ENCODE measurements at regions not wholly inside any gene's neighbourhood (a gene's known extent, or its start where the extent isn't known, plus 50 kb on each side); places are given as distances from the start of the nearest gene placed in this dataset.

- TF ChIP-seq CTCF (IDR thresholded peaks at IDR 0.05) (no peak), POLR2AphosphoS5 (IDR thresholded peaks at IDR 0.05) (no peak)
Measured at GRCh38 chr12:100061814-100062213, 77.1 kb upstream of the ANKS1B start.
